ENCODE measurements at regions not wholly inside any gene's neighbourhood (a gene's known extent, or its start where the extent isn't known, plus 50 kb on each side); places are given as distances from the start of the nearest gene placed in this dataset.

DNA sequence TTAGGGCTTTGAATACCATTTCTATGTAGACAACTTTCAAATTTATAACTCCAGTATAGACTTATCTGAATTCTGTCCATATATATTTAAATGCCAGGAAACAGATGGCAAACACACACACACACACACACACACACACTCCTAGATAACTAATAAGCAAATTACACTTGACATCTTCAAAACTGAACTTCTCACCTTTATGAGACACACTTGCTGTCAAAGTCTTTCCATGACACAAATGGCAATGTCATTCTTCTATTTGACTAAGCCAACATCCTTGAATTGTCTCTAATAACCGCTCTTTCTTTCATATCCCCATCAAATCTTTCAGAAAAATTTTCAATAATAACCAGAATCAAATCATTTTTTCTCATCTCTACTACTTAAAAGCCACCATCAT lies 402.4 kb downstream of the PCDH18 start:
- TF ChIP-seq, protein P1, sequence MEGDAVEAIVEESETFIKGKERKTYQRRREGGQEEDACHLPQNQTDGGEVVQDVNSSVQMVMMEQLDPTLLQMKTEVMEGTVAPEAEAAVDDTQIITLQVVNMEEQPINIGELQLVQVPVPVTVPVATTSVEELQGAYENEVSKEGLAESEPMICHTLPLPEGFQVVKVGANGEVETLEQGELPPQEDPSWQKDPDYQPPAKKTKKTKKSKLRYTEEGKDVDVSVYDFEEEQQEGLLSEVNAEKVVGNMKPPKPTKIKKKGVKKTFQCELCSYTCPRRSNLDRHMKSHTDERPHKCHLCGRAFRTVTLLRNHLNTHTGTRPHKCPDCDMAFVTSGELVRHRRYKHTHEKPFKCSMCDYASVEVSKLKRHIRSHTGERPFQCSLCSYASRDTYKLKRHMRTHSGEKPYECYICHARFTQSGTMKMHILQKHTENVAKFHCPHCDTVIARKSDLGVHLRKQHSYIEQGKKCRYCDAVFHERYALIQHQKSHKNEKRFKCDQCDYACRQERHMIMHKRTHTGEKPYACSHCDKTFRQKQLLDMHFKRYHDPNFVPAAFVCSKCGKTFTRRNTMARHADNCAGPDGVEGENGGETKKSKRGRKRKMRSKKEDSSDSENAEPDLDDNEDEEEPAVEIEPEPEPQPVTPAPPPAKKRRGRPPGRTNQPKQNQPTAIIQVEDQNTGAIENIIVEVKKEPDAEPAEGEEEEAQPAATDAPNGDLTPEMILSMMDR (IDR thresholded peaks at IDR 0.05): no peak
- no peak for TF ChIP-seq ZFX (IDR thresholded peaks at IDR 0.05; ENCODE audit: borderline replicate concordance)
